H1 (cell line): ENCODE measurements at regions not wholly inside any gene's neighbourhood (a gene's known extent, or its start where the extent isn't known, plus 50 kb on each side); places are given as distances from the start of the nearest gene placed in this dataset.
A peak's percentile ranks its signal among the peaks of the same experiment; 100 is the strongest.

ENCODE experiments used
- CTCF ChIA-PET: fragments of 300-600 bp; sonication (Branson Sonifier 250); formaldehyde crosslinking; loops from one replicate; lab custom pipeline; 2021; ENCODE audit not compliant: partially characterized antibody; lab: Charles Lee
- POLR2A ChIA-PET: fragments of 300-600 bp; sonication (Branson Sonifier 250); formaldehyde crosslinking; loops from one replicate; lab custom pipeline; 2021; ENCODE audit warnings: inconsistent platforms; ENCODE audit not compliant: partially characterized antibody; lab: Charles Lee
- DNase-seq, 2 experiments: peaks; one replicate each; pipeline versions ENCODE4 v3.0.0 to v3.0.0-alpha.2; 2010 to 2022; ENCODE audit warnings: low spot score in 2 of 2, low read depth in 1 of 2, mixed read lengths in 1 of 2
- FAIRE-seq: peaks from 2 replicates; lab custom pipeline; 2011; peaks lifted over from hg19 to GRCh38; lab: Jason Lieb, UNC
- H2AFZ ChIP-seq: 2 replicates; pipeline ENCODE4 v1.8.1; 2012; ENCODE audit warnings: low read length, inconsistent platforms
- H2AK5ac ChIP-seq: 2 replicates; pipeline ENCODE4 v1.6.1; 2013; ENCODE audit warnings: low read depth, low read length
- H2BK120ac ChIP-seq: replicated peaks from 2 replicates; pipeline ENCODE3; 2013; ENCODE audit warnings: low read depth, low read length, inconsistent platforms
- H2BK12ac ChIP-seq: 2 replicates; pipeline ENCODE4 v1.6.1; 2013; ENCODE audit warnings: low read depth, low read length
- H2BK15ac ChIP-seq: 2 replicates; pipeline ENCODE4 v1.6.1; 2013; ENCODE audit warnings: low read length
- H2BK20ac ChIP-seq: 2 replicates; pipeline ENCODE4 v1.6.1; 2013; ENCODE audit warnings: low read length
- H2BK5ac ChIP-seq: 2 replicates; pipeline ENCODE4 v1.6.1; 2013; ENCODE audit warnings: low read depth, low read length
- H3K14ac ChIP-seq: 2 replicates; pipeline ENCODE4 v1.6.1; 2013; ENCODE audit warnings: inconsistent platforms; ENCODE audit not compliant: insufficient read length
- H3K18ac ChIP-seq: 2 replicates; pipeline ENCODE4 v1.6.1; 2013; ENCODE audit warnings: low read length; ENCODE audit errors: extremely low read depth
- H3K23ac ChIP-seq: 2 replicates; pipeline ENCODE4 v1.6.1; 2013; ENCODE audit warnings: inconsistent platforms; ENCODE audit not compliant: insufficient read length
- H3K23me2 ChIP-seq: 2 replicates; pipeline ENCODE4 v1.6.1; 2013; ENCODE audit warnings: low read depth, low read length
- H3K27ac ChIP-seq: 2 replicates; pipeline ENCODE4 v1.6.1; 2011; ENCODE audit warnings: low read depth, low read length, inconsistent platforms
- H3K27me3 ChIP-seq, 4 experiments: replicated peaks in 1 of 4; 1 replicate in 1 of 4; 2 replicates in 3 of 4; pipeline versions ENCODE4 v1.6.1 to v1.8.1; 2011 to 2013; ENCODE audit warnings: low read length in 3 of 4, mild to moderate bottlenecking in 3 of 4, inconsistent platforms in 2 of 4, mixed read lengths in 2 of 4, moderate library complexity in 1 of 4; ENCODE audit not compliant: control insufficient read depth in 3 of 4, insufficient read depth in 3 of 4; ENCODE audit errors: extremely low read depth in 1 of 4
- H3K36me3 ChIP-seq, 4 experiments: 2 replicates each; pipeline versions ENCODE4 v1.6.1 to v1.8.1; 2011 to 2013; ENCODE audit warnings: mild to moderate bottlenecking in 4 of 4, low read length in 3 of 4, moderate library complexity in 2 of 4, control low read depth in 1 of 4, inconsistent platforms in 1 of 4; ENCODE audit not compliant: insufficient read depth in 4 of 4, control insufficient read depth in 2 of 4
- H3K4ac ChIP-seq: replicated peaks from 2 replicates; pipeline ENCODE3; 2013; ENCODE audit warnings: low read length, low read depth, mixed read lengths, inconsistent platforms; ENCODE audit not compliant: insufficient read length
- H3K4me1 ChIP-seq, 4 experiments: replicated peaks in 1 of 4; 1 replicate in 1 of 4; 2 replicates in 3 of 4; pipeline versions ENCODE4 v1.6.1 to v1.8.1; 2011 to 2013; ENCODE audit warnings: low read length in 3 of 4, inconsistent platforms in 2 of 4, mixed read lengths in 1 of 4; ENCODE audit not compliant: insufficient read depth in 4 of 4, control insufficient read depth in 3 of 4
- H3K4me2 ChIP-seq, 2 experiments: 2 replicates each; pipeline versions ENCODE4 v1.6.1 to v1.8.1; 2011 to 2013; ENCODE audit warnings: low read depth in 2 of 2, low read length in 2 of 2, control low read depth in 1 of 2, inconsistent platforms in 1 of 2, mild to moderate bottlenecking in 1 of 2; ENCODE audit not compliant: insufficient read depth in 1 of 2
- H3K4me3 ChIP-seq, 4 experiments: fragments of 200-600, 300-600 bp in 1 of 4; sonication (generic), shearing (Covaris generic), sonication (Bioruptor Twin) in 1 of 4; 2 replicates each; pipeline versions ENCODE4 v1.5.1 to v1.8.1; 2011 to 2016; ENCODE audit warnings: low read length in 4 of 4, low read depth in 3 of 4, control low read depth in 2 of 4, inconsistent platforms in 2 of 4, mild to moderate bottlenecking in 2 of 4, mixed read lengths in 1 of 4, moderate library complexity in 1 of 4; ENCODE audit not compliant: insufficient read depth in 2 of 4; ENCODE audit errors: extremely low read depth in 1 of 4
- H3K56ac ChIP-seq: replicated peaks from 2 replicates; pipeline ENCODE3; 2013; ENCODE audit warnings: low read depth, mild to moderate bottlenecking, mixed read lengths, low read length, inconsistent platforms; ENCODE audit not compliant: insufficient read length
- H3K79me1 ChIP-seq: 2 replicates; pipeline ENCODE4 v1.6.1; 2013; ENCODE audit warnings: low read depth, low read length, control low read depth
- H3K79me2 ChIP-seq, 2 experiments: 2 replicates each; pipeline versions ENCODE4 v1.6.1 to v1.8.1; 2012 to 2013; ENCODE audit warnings: low read length in 2 of 2, mild to moderate bottlenecking in 2 of 2, inconsistent platforms in 1 of 2; ENCODE audit not compliant: insufficient read depth in 2 of 2, control insufficient read depth in 1 of 2
- H3K9ac ChIP-seq, 4 experiments: replicated peaks in 1 of 4; 1 replicate in 1 of 4; 2 replicates in 3 of 4; pipeline versions ENCODE4 v1.6.1 to v1.8.1; 2011 to 2013; ENCODE audit warnings: low read depth in 3 of 4, low read length in 3 of 4, control low read depth in 2 of 4, mild to moderate bottlenecking in 2 of 4, moderate library complexity in 2 of 4, inconsistent platforms in 1 of 4; ENCODE audit errors: extremely low read depth in 1 of 4
- H3K9me3 ChIP-seq, 2 experiments: 2 replicates each; pipeline versions ENCODE4 v1.6.1 to v1.8.1; 2012 to 2013; ENCODE audit warnings: mild to moderate bottlenecking in 2 of 2, moderate library complexity in 2 of 2, control low read depth in 1 of 2, inconsistent platforms in 1 of 2, low read depth in 1 of 2, low read length in 1 of 2, mixed read lengths in 1 of 2; ENCODE audit not compliant: insufficient read depth in 2 of 2
- H4K20me1 ChIP-seq, 2 experiments: replicated peaks in 1 of 2; 2 replicates each; pipeline versions ENCODE3 to v1.8.1; 2011 to 2013; ENCODE audit warnings: inconsistent platforms in 2 of 2, low read length in 2 of 2, mild to moderate bottlenecking in 1 of 2; ENCODE audit not compliant: insufficient read depth in 2 of 2, control insufficient read depth in 1 of 2
- H4K5ac ChIP-seq: 2 replicates; pipeline ENCODE4 v1.6.1; 2013; ENCODE audit warnings: low read length, low read depth, mixed read lengths, inconsistent platforms; ENCODE audit not compliant: insufficient read length
- H4K8ac ChIP-seq: 2 replicates; pipeline ENCODE4 v1.8.0; 2013; ENCODE audit warnings: mild to moderate bottlenecking, moderate library complexity, low read length, inconsistent platforms; ENCODE audit not compliant: insufficient read depth; ENCODE audit errors: extremely low read depth
- H4K91ac ChIP-seq: replicated peaks from 2 replicates; pipeline ENCODE3; 2013; ENCODE audit warnings: low read length, mixed read lengths, inconsistent platforms; ENCODE audit not compliant: insufficient read length
- ZNF274 ChIP-seq: IDR thresholded peaks from 2 replicates; pipeline ENCODE4 v1.7.0; 2012; ENCODE audit warnings: low read length, borderline replicate concordance; ENCODE audit errors: extremely low read depth
- WGBS, 2 experiments: shearing (Covaris generic) in 1 of 2; methylation state at CpG; one replicate each; pipeline versions ENCODE4 v1.1.6 to v1.1.7; 2013 to 2015; ENCODE audit warnings: low lambda C conversion rate in 2 of 2, mixed read lengths in 2 of 2, inconsistent platforms in 1 of 2, low coverage in 1 of 2, missing lambda C conversion rate in 1 of 2; ENCODE audit not compliant: insufficient replicate concordance in 2 of 2, insufficient coverage in 1 of 2, insufficient read length in 1 of 2; ENCODE audit errors: extremely low coverage in 1 of 2, missing lambda C conversion rate in 1 of 2; 5-methylcytosine and 5-hydroxymethylcytosine counted together

DNA sequence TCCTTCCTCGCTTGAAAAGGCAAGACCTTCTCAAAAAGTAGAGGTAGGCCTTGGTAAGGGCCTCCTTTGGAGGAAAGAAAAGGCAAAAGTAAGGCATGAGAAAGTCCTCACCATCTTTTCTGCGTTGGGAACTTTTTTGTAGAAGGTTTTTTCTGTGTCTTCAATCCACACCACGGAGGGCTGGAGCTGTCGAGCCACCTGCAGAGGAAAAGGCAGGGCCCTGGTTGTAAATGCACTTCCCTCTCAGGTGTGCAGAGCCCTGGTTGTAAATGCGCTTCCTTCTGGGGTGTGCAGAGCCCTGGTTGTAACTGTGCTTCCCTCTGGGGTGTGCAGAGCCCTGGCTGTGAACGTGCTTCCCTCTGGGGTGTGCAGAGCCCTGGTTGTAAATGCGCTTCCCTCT, 80.2 kb upstream of the ASB18 start:
- no peak overlapping the region for H2BK20ac ChIP-seq
- no peak overlapping the region for H4K91ac ChIP-seq
- H3K4me1 ChIP-seq: peaks cover 0 to 8% (median 5%) of the 10 kb centered on the region in 4 experiments; a peak in 3 of 7 replicates
- H2BK120ac ChIP-seq: no peak overlapping the region
- H3K23ac ChIP-seq: no peak overlapping the region
- ChIA-PET POLR2A (no interaction called here), CTCF (interaction anchor here (0.6 to 2.6 kb wide), 2 partner anchors 11 to 99 kb away, joined by 3 to 19 read pairs; no protein-coding TSS in a partner anchor)
- peaks cover 0 to 3% of the 10 kb centered on the region in 2 experiments; a peak in 2 of 4 replicates for H3K9me3 ChIP-seq
- no peak overlapping the region for H3K9ac ChIP-seq
- no peak overlapping the region for H3K18ac ChIP-seq
- no peaks in the 10 kb centered on the region for H3K79me2 ChIP-seq
- no peak overlapping the region for H4K8ac ChIP-seq
- H2AFZ ChIP-seq: no peak overlapping the region
- H3K4me3 ChIP-seq: no peak overlapping the region
- H3K4ac ChIP-seq: no peak overlapping the region
- no peaks in the 10 kb centered on the region for H3K27me3 ChIP-seq
- TF ChIP-seq ZNF274: no peak
- no peak overlapping the region for H3K56ac ChIP-seq
- H4K5ac ChIP-seq: no peak overlapping the region
- H3K79me1 ChIP-seq: no peaks in the 10 kb centered on the region
- DNase-seq (no peak), FAIRE-seq (peak; percentile 7)
- no peak overlapping the region for H3K4me2 ChIP-seq
- no peak overlapping the region for H3K27ac ChIP-seq
- no peak overlapping the region for H3K14ac ChIP-seq
- WGBS, 2 experiments: 63% methylated on average over 7 of the region's 7 CpGs; no CpG with 5 or more reads in 1 of the 2 experiments
- H2AK5ac ChIP-seq: no peak overlapping the region
- no peak overlapping the region for H2BK15ac ChIP-seq
- no peaks in the 10 kb centered on the region for H3K36me3 ChIP-seq
- H2BK12ac ChIP-seq: no peak overlapping the region
- H2BK5ac ChIP-seq: no peak overlapping the region
- no peaks in the 10 kb centered on the region for H3K23me2 ChIP-seq
- H4K20me1 ChIP-seq: no peaks in the 10 kb centered on the region
